ENCODE measurements at regions not wholly inside any gene's neighbourhood (a gene's known extent, or its start where the extent isn't known, plus 50 kb on each side); places are given as distances from the start of the nearest gene placed in this dataset.

- in situ Hi-C loops (cut with HindIII; ENCODE audit: low sequenced_read_pairs) = no loop called here
- no peak for DNase-seq (ENCODE audit: low read depth, low spot score)
- no peak overlapping the region for H3K4me3 ChIP-seq (ENCODE audit: low read depth, low read length)
- TF ChIP-seq, protein P1, sequence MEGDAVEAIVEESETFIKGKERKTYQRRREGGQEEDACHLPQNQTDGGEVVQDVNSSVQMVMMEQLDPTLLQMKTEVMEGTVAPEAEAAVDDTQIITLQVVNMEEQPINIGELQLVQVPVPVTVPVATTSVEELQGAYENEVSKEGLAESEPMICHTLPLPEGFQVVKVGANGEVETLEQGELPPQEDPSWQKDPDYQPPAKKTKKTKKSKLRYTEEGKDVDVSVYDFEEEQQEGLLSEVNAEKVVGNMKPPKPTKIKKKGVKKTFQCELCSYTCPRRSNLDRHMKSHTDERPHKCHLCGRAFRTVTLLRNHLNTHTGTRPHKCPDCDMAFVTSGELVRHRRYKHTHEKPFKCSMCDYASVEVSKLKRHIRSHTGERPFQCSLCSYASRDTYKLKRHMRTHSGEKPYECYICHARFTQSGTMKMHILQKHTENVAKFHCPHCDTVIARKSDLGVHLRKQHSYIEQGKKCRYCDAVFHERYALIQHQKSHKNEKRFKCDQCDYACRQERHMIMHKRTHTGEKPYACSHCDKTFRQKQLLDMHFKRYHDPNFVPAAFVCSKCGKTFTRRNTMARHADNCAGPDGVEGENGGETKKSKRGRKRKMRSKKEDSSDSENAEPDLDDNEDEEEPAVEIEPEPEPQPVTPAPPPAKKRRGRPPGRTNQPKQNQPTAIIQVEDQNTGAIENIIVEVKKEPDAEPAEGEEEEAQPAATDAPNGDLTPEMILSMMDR (IDR thresholded peaks at IDR 0.05; ENCODE audit: low read depth, low read length) = no peak
Observed at GRCh38 chr2:129724021-129724757, 255.3 kb upstream of the RAB6C start.

- in situ Hi-C loops (cut with HindIII; ENCODE audit: low sequenced_read_pairs) = no loop called here
- TF ChIP-seq, protein P1 (IDR thresholded peaks at IDR 0.05; ENCODE audit: low read depth, low read length) = no peak
- DNase-seq (ENCODE audit: low read depth, low spot score) = no peak
- no peak overlapping the region for H3K4me3 ChIP-seq (ENCODE audit: low read depth, low read length)
Observed at GRCh38 chr2:129726216-129726615, 253.2 kb upstream of the RAB6C start.

DNA sequence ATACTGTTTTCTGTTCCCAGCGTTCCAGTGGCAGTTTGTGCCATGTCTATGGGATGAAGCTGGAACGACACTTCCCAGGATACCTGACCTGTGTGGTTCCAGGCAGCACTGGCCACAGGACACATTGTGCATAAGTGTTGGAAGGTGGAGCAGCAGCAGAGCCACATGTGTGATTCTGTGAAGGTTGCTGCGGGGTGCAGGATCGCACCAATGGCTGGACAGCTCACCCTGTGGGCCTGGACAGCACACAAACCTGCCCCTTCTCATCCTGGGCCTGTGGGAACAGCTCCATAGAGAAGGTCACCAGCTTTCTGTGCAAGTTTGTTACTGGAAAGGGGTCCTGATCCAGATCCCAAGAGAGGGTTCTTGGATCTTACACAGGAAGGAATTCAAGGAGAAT lies 252.2 kb upstream of the RAB6C start:
- DNase-seq (ENCODE audit: low read depth, low spot score) = no peak
- H3K4me3 ChIP-seq (ENCODE audit: low read depth, low read length) = no peak overlapping the region
- TF ChIP-seq, protein P1 (IDR thresholded peaks at IDR 0.05; ENCODE audit: low read depth, low read length) = no peak
- in situ Hi-C loops (cut with HindIII; ENCODE audit: low sequenced_read_pairs) = no loop called here

GRCh38 chr2:129728035-129728972 lies 251.2 kb upstream of the RAB6C start:
- TF ChIP-seq, protein P1 (IDR thresholded peaks at IDR 0.05; ENCODE audit: low read depth, low read length) = no peak
- in situ Hi-C loops (cut with HindIII; ENCODE audit: low sequenced_read_pairs) = no loop called here
- no peak overlapping the region for H3K4me3 ChIP-seq (ENCODE audit: low read depth, low read length)
- no peak for DNase-seq (ENCODE audit: low read depth, low spot score)

GRCh38 chr2:129729011-129729410 lies 250.5 kb upstream of the RAB6C start:
- H3K4me3 ChIP-seq (ENCODE audit: low read depth, low read length) = no peak overlapping the region
- in situ Hi-C loops (cut with HindIII; ENCODE audit: low sequenced_read_pairs) = no loop called here
- TF ChIP-seq, protein P1 (IDR thresholded peaks at IDR 0.05; ENCODE audit: low read depth, low read length) = no peak
- no peak for DNase-seq (ENCODE audit: low read depth, low spot score)

DNA sequence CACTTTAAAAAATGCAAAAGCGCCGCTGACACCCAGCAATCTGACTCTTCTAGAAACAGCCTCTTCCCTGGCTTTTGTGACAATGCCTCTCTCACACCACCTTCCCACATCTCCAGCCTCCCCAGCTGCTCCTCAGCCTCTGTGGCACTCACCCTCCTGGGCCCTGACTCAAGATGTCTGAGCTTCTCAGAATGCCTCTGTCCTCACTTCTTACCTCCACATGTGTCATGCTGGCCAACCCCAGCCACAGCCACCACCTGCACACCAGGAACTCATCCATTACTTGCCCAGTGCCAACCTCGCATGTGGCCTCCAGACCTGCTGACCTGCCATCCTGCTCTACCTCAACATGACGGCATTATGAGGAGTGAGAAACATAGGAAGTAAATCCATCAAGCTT lies 249.8 kb upstream of the RAB6C start:
- in situ Hi-C loops (cut with HindIII; ENCODE audit: low sequenced_read_pairs) = no loop called here
- TF ChIP-seq, protein P1 (IDR thresholded peaks at IDR 0.05; ENCODE audit: low read depth, low read length) = no peak
- H3K4me3 ChIP-seq (ENCODE audit: low read depth, low read length) = no peak overlapping the region
- DNase-seq (ENCODE audit: low read depth, low spot score) = no peak
